ENCODE measurements at regions not wholly inside any gene's neighbourhood (a gene's known extent, or its start where the extent isn't known, plus 50 kb on each side); places are given as distances from the start of the nearest gene placed in this dataset.

DNA sequence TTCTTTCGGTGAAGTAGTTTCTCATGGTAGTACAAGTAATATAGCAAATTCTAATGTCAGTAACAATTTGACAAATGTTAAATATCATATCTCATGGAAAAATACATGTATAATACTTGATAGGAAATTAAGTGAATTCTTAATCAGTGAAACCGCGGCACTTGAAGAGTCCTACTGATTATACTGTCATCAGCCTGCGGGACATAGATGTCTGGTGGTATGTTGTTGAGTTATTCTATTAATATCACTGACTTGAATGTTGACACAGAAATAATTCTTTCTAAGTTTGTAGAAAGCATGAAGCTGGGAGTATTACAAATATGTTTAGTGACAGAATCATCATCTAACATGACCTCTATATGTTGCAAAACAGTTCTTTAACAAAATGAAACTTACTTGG, 479.8 kb upstream of the IMPG1 start:
- Mint-ChIP-seq H3K36me3 (ENCODE audit: insufficient read depth, unreplicated experiment) (no peaks in the 10 kb centered on the region), H3K27ac (ENCODE audit: unreplicated experiment) (no peak overlapping the region), H3K4me1 (ENCODE audit: low read depth, unreplicated experiment) (no peaks in the 10 kb centered on the region), H3K9me3 (ENCODE audit: low read depth, unreplicated experiment) (no peaks in the 10 kb centered on the region), H3K27me3 (ENCODE audit: unreplicated experiment) (no peaks in the 10 kb centered on the region), H3K4me3 (ENCODE audit: low read depth, unreplicated experiment) (no peak overlapping the region)
- TF ChIP-seq, protein P1, sequence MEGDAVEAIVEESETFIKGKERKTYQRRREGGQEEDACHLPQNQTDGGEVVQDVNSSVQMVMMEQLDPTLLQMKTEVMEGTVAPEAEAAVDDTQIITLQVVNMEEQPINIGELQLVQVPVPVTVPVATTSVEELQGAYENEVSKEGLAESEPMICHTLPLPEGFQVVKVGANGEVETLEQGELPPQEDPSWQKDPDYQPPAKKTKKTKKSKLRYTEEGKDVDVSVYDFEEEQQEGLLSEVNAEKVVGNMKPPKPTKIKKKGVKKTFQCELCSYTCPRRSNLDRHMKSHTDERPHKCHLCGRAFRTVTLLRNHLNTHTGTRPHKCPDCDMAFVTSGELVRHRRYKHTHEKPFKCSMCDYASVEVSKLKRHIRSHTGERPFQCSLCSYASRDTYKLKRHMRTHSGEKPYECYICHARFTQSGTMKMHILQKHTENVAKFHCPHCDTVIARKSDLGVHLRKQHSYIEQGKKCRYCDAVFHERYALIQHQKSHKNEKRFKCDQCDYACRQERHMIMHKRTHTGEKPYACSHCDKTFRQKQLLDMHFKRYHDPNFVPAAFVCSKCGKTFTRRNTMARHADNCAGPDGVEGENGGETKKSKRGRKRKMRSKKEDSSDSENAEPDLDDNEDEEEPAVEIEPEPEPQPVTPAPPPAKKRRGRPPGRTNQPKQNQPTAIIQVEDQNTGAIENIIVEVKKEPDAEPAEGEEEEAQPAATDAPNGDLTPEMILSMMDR (IDR thresholded peaks at IDR 0.05; ENCODE audit: unreplicated experiment), result no peak
- no TSS peak for BruUV-seq (replicated peaks)
- intact Hi-C loops (cut with micrococcal nuclease; ENCODE audit: unreplicated experiment), result no loop called here
- CTCF ChIA-PET, result no interaction called here
- no peak for DNase-seq

DNA sequence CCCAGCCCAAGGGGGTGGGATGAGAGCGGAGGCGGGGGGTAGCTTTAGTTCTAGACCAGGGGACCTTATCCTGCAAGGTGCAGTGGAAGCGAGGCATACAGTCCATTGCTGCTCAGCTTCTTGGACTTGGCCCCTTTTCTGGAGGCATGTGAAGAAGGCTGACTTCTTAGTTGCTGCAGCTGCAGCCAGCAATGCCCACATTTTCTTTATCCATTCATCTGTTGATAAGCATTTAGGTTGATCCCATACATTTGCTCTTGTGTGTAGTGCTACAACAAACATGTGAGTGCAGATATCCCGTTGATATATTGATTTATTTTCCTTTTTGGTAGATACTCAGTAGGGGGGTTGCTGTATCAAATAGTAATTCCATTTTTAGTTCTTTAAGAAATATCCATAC, 461.2 kb upstream of the IMPG1 start:
- no peaks in the 10 kb centered on the region for H3K4me1 Mint-ChIP-seq (ENCODE audit: low read depth, unreplicated experiment)
- no peaks in the 10 kb centered on the region for H3K27me3 Mint-ChIP-seq (ENCODE audit: unreplicated experiment)
- intact Hi-C loops (cut with micrococcal nuclease; ENCODE audit: unreplicated experiment), result no loop called here
- BruUV-seq (replicated peaks), result no TSS peak
- no peaks in the 10 kb centered on the region for H3K36me3 Mint-ChIP-seq (ENCODE audit: insufficient read depth, unreplicated experiment)
- DNase-seq, result no peak
- H3K9me3 Mint-ChIP-seq (ENCODE audit: low read depth, unreplicated experiment), result peaks cover 2% of the 10 kb centered on the region
- TF ChIP-seq, protein P1 (IDR thresholded peaks at IDR 0.05; ENCODE audit: unreplicated experiment), result no peak
- no peak overlapping the region for H3K4me3 Mint-ChIP-seq (ENCODE audit: low read depth, unreplicated experiment)
- CTCF ChIA-PET, result no interaction called here
- H3K27ac Mint-ChIP-seq (ENCODE audit: unreplicated experiment), result no peak overlapping the region

DNA sequence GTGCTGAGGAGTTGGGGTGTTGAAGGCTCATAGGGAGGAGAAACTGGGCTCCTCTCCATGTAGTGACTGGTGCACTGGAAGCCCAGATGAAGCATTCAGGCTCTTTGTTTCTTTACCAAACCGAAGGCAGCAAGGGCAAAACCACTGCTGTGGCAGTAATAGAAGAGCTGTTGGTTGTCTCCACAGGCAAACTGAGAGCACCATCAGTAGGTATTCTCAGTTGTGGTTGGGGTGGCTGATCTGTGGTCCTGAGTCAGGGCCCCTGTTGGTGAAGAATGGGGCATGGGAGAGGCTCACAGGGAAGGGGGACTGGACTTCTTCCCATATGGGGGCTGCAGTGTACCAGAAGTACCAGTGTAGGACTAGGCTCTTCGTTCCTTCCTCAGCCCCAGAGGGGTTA, 460.2 kb upstream of the IMPG1 start:
- H3K27me3 Mint-ChIP-seq (ENCODE audit: unreplicated experiment), result no peaks in the 10 kb centered on the region
- no TSS peak for BruUV-seq (replicated peaks)

GRCh38 chr6:76518443-76518842, 446.0 kb upstream of the IMPG1 start:
- Mint-ChIP-seq H3K4me3 (ENCODE audit: low read depth, unreplicated experiment) (no peak overlapping the region), H3K9me3 (ENCODE audit: low read depth, unreplicated experiment) (no peaks in the 10 kb centered on the region), H3K27ac (ENCODE audit: unreplicated experiment) (no peak overlapping the region), H3K4me1 (ENCODE audit: low read depth, unreplicated experiment) (no peaks in the 10 kb centered on the region), H3K36me3 (ENCODE audit: insufficient read depth, unreplicated experiment) (no peaks in the 10 kb centered on the region), H3K27me3 (ENCODE audit: unreplicated experiment) (no peaks in the 10 kb centered on the region)
- TF ChIP-seq, protein P1 (IDR thresholded peaks at IDR 0.05; ENCODE audit: unreplicated experiment), result no peak
- intact Hi-C loops (cut with micrococcal nuclease; ENCODE audit: unreplicated experiment), result no loop called here
- no TSS peak for BruUV-seq (replicated peaks)
- DNase-seq, result no peak
- CTCF ChIA-PET, result no interaction called here

More for the DNA sequence above, 460.2 kb upstream of the IMPG1 start:
- CTCF ChIA-PET, result no interaction called here
- Mint-ChIP-seq H3K4me1 (ENCODE audit: low read depth, unreplicated experiment) (no peaks in the 10 kb centered on the region), H3K36me3 (ENCODE audit: insufficient read depth, unreplicated experiment) (no peaks in the 10 kb centered on the region), H3K27ac (ENCODE audit: unreplicated experiment) (no peak overlapping the region), H3K9me3 (ENCODE audit: low read depth, unreplicated experiment) (peaks cover 2% of the 10 kb centered on the region), H3K4me3 (ENCODE audit: low read depth, unreplicated experiment) (no peak overlapping the region)
- intact Hi-C loops (cut with micrococcal nuclease; ENCODE audit: unreplicated experiment), result no loop called here
- TF ChIP-seq, protein P1 (IDR thresholded peaks at IDR 0.05; ENCODE audit: unreplicated experiment), result no peak
- no peak for DNase-seq

DNA sequence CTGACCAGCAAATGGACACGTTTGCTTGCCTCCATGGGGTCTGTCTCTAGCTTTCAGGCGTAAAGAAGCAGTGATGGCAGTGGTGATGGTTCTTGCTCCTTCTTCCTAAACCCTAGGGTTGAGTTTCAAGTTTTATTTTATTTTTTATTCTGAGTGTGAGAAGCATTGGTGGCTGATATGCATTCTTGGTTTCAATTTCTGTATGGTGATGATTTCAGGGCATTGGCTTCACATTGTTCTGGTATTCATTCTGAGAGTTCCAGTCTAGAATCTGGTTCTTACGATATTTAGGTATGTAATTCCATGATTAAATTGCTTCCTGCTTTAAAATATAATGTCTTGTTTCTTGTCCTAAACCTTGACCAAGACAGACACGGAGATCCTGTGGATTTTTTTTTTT, 444.5 kb upstream of the IMPG1 start:
- no peak for DNase-seq
- TF ChIP-seq, protein P1 (IDR thresholded peaks at IDR 0.05; ENCODE audit: unreplicated experiment), result no peak
- Mint-ChIP-seq H3K4me1 (ENCODE audit: low read depth, unreplicated experiment) (no peaks in the 10 kb centered on the region), H3K9me3 (ENCODE audit: low read depth, unreplicated experiment) (no peaks in the 10 kb centered on the region), H3K27ac (ENCODE audit: unreplicated experiment) (no peak overlapping the region), H3K4me3 (ENCODE audit: low read depth, unreplicated experiment) (no peak overlapping the region), H3K27me3 (ENCODE audit: unreplicated experiment) (no peaks in the 10 kb centered on the region), H3K36me3 (ENCODE audit: insufficient read depth, unreplicated experiment) (no peaks in the 10 kb centered on the region)
- no TSS peak for BruUV-seq (replicated peaks)
- CTCF ChIA-PET, result no interaction called here
- intact Hi-C loops (cut with micrococcal nuclease; ENCODE audit: unreplicated experiment), result no loop called here

Measured in Calu3 (cell line).